ENCODE measurements at regions not wholly inside any gene's neighbourhood (a gene's known extent, or its start where the extent isn't known, plus 50 kb on each side); places are given as distances from the start of the nearest gene placed in this dataset.
"Not testable (repeated sequence)": the region's sequence is repeated elsewhere in the genome, so short reads cannot be mapped to it uniquely, and the experiment has no call there.

DNA sequence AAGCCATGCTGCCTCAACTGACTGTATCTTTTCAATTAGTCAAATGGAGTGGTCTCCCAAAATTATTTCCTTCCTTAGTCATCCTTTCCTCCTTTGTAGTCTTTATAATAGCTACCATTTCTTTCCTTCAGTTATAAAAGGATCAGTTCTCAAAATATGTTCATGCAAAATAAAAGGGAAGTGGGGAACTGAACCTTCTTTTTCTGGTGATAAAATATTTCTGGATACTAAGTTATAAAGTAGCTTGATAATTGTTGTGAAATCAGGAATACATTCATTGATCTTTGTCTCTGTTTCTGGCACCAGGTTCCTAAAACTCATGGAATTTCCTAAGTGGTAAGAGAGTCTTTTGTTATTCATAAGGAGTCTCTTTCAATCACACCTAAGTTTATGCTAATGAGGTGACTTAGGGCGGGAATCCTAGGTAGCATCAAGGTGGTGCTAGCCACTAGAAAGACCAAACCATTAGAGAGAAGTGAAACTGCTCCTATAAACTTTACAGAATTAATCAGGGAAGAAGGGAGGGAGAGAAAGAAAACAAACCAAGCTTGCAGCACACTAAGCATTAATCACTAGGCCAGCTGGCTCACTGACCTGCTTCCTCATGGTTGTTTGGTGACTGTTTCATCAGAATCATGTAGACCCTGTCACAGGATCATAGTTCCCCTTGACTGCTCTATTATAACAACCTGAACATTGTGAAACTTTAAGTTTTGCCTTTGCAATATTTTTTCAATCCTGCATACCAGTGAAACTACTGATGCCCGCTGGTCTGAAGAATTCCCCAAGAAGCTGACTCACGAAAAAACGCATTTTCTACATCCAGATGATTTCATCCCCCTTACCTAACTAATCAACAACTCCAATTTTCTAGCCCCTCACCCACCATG is 161.6 kb upstream of the PTBP2 start:
- intact Hi-C loops (cut with micrococcal nuclease; ENCODE audit: unreplicated experiment): loop anchor here (1.0 kb wide), 1 partner anchor 42 kb away; no protein-coding TSS in a partner anchor

DNA sequence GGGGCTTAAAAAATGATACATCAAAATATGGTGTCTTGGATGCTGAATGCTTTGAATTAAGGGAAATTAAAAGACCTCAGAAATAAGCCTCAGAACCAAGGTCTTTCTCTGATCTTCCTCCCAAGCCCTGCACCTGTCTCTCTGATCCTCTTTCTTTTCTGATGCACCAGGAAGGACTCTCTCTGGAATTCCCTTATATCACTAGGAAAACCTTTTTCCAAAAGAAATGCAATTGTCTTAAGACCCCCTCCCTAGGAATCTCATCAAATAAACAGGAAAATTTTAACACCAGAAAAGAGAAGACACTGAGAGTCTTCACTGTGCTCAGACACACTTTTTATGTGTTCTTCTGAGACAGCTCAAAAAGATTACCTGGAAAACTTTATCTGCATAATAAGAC is 159.5 kb upstream of the PTBP2 start:
- no TSS peak for BruUV-seq (replicated peaks)
- TF ChIP-seq, protein P1, sequence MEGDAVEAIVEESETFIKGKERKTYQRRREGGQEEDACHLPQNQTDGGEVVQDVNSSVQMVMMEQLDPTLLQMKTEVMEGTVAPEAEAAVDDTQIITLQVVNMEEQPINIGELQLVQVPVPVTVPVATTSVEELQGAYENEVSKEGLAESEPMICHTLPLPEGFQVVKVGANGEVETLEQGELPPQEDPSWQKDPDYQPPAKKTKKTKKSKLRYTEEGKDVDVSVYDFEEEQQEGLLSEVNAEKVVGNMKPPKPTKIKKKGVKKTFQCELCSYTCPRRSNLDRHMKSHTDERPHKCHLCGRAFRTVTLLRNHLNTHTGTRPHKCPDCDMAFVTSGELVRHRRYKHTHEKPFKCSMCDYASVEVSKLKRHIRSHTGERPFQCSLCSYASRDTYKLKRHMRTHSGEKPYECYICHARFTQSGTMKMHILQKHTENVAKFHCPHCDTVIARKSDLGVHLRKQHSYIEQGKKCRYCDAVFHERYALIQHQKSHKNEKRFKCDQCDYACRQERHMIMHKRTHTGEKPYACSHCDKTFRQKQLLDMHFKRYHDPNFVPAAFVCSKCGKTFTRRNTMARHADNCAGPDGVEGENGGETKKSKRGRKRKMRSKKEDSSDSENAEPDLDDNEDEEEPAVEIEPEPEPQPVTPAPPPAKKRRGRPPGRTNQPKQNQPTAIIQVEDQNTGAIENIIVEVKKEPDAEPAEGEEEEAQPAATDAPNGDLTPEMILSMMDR (IDR thresholded peaks at IDR 0.05; ENCODE audit: unreplicated experiment): no peak
- Mint-ChIP-seq H3K27ac (ENCODE audit: unreplicated experiment) (peak overlapping the region; percentile 65), H3K36me3 (ENCODE audit: insufficient read depth, unreplicated experiment) (peaks cover 10% of the 10 kb centered on the region), H3K27me3 (ENCODE audit: unreplicated experiment) (no peaks in the 10 kb centered on the region), H3K9me3 (ENCODE audit: low read depth, unreplicated experiment) (peaks cover 4% of the 10 kb centered on the region), H3K4me3 (ENCODE audit: low read depth, unreplicated experiment) (no peak overlapping the region), H3K4me1 (ENCODE audit: low read depth, unreplicated experiment) (peaks cover 17% of the 10 kb centered on the region)
- no peak for DNase-seq
- CTCF ChIA-PET: no interaction called here
- intact Hi-C loops (cut with micrococcal nuclease; ENCODE audit: unreplicated experiment): no loop called here

More for the DNA sequence above, 161.6 kb upstream of the PTBP2 start:
- H3K27me3 Mint-ChIP-seq (ENCODE audit: unreplicated experiment): no peaks in the 10 kb centered on the region
- TF ChIP-seq, protein P1 (IDR thresholded peaks at IDR 0.05; ENCODE audit: unreplicated experiment): no peak
- peak overlapping the region; percentile 80 for H3K27ac Mint-ChIP-seq (ENCODE audit: unreplicated experiment)
- H3K9me3 Mint-ChIP-seq (ENCODE audit: low read depth, unreplicated experiment): peaks cover 4% of the 10 kb centered on the region
- CTCF ChIA-PET: interaction anchor here (0.6 to 1.1 kb wide), 3 partner anchors 324 to 1273 kb away, joined by 3 read pairs; no protein-coding TSS in a partner anchor
- H3K36me3 Mint-ChIP-seq (ENCODE audit: insufficient read depth, unreplicated experiment): peaks cover 10% of the 10 kb centered on the region
- peaks cover 17% of the 10 kb centered on the region for H3K4me1 Mint-ChIP-seq (ENCODE audit: low read depth, unreplicated experiment)
- peak; percentile 61 for DNase-seq
- no TSS peak for BruUV-seq (replicated peaks)
- peak overlapping the region; percentile 22 for H3K4me3 Mint-ChIP-seq (ENCODE audit: low read depth, unreplicated experiment)

DNA sequence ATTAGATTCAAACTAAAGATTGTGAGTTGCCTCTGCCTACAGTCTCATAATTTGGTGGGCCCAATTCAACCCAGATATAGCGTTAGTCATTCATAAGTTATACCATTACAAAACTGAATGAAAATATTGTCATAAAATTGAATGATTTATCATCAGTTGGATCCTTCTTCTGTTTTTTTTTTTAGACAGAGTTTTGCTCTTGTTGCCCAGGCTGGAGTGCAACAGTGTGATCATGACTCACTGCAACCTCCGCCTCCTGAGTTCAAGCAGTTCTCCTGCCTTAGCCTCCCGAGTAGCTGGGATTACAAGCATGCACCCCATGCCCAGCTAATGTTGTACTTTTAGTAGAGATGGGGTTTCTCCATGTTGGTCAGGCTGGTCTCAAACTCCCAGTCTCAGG is 157.2 kb upstream of the PTBP2 start:
- H3K4me1 Mint-ChIP-seq (ENCODE audit: low read depth, unreplicated experiment): peaks cover 15% of the 10 kb centered on the region
- DNase-seq; intact Hi-C loops (cut with micrococcal nuclease; ENCODE audit: unreplicated experiment); H3K4me3 Mint-ChIP-seq (ENCODE audit: low read depth, unreplicated experiment); H3K27me3 Mint-ChIP-seq (ENCODE audit: unreplicated experiment); H3K27ac Mint-ChIP-seq (ENCODE audit: unreplicated experiment); H3K9me3 Mint-ChIP-seq (ENCODE audit: low read depth, unreplicated experiment); H3K36me3 Mint-ChIP-seq (ENCODE audit: insufficient read depth, unreplicated experiment); CTCF ChIA-PET; BruUV-seq (replicated peaks): not testable (repeated sequence)

DNA sequence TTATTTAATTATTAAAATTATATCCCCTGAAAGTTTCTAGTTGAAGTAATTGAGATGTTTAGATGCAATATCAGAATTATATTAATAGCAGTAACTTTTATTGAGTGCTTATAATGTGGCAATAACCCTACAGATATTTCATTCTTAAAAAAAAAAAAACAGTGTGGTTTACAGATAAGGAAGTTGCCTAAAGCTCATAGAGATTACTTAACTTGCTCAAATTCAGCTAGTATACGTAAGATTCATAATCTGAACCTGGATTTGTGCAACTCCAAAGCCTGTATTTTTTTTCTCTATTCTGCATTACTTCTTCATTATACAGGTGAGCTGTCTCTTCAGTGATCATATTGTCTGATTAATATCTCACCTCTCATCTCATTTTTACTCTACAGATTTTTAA is 156.0 kb upstream of the PTBP2 start:
- peaks cover 6% of the 10 kb centered on the region for H3K36me3 Mint-ChIP-seq (ENCODE audit: insufficient read depth, unreplicated experiment)
- H3K9me3 Mint-ChIP-seq (ENCODE audit: low read depth, unreplicated experiment): peaks cover under 1% of the 10 kb centered on the region
- H3K4me1 Mint-ChIP-seq (ENCODE audit: low read depth, unreplicated experiment): peaks cover 3% of the 10 kb centered on the region
- TF ChIP-seq, protein P1 (IDR thresholded peaks at IDR 0.05; ENCODE audit: unreplicated experiment): no peak
- CTCF ChIA-PET: no interaction called here
- DNase-seq: no peak
- intact Hi-C loops (cut with micrococcal nuclease; ENCODE audit: unreplicated experiment): no loop called here
- H3K4me3 Mint-ChIP-seq (ENCODE audit: low read depth, unreplicated experiment): no peak overlapping the region
- BruUV-seq (replicated peaks): no TSS peak
- H3K27ac Mint-ChIP-seq (ENCODE audit: unreplicated experiment): no peak overlapping the region
- H3K27me3 Mint-ChIP-seq (ENCODE audit: unreplicated experiment): no peaks in the 10 kb centered on the region

DNA sequence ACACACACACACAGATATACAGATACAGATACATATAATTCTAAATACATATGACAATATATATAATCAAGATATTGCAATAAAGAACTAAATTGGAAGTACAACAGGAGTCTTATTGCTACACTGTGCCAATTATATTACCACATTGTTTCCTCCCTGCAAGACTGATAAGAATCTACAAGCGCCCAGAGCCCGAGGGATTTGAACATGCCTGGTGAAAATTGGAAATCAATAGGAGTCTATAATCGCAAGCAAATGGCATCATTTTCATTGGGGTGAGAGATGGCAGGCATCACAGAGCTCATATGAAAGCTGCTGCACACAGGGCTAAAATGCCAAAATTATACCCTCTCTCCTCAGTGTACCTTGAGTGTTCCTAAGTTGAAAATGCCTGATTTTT is 152.9 kb upstream of the PTBP2 start:
- CTCF ChIA-PET: no interaction called here
- H3K9me3 Mint-ChIP-seq (ENCODE audit: low read depth, unreplicated experiment): no peaks in the 10 kb centered on the region
- no peaks in the 10 kb centered on the region for H3K27me3 Mint-ChIP-seq (ENCODE audit: unreplicated experiment)
- no peaks in the 10 kb centered on the region for H3K36me3 Mint-ChIP-seq (ENCODE audit: insufficient read depth, unreplicated experiment)
- TF ChIP-seq, protein P1 (IDR thresholded peaks at IDR 0.05; ENCODE audit: unreplicated experiment): no peak
- no TSS peak for BruUV-seq (replicated peaks)
- intact Hi-C loops (cut with micrococcal nuclease; ENCODE audit: unreplicated experiment): no loop called here
- no peaks in the 10 kb centered on the region for H3K4me1 Mint-ChIP-seq (ENCODE audit: low read depth, unreplicated experiment)
- H3K27ac Mint-ChIP-seq (ENCODE audit: unreplicated experiment): no peak overlapping the region
- no peak overlapping the region for H3K4me3 Mint-ChIP-seq (ENCODE audit: low read depth, unreplicated experiment)
- DNase-seq: no peak

Data from Calu3 (cell line).